Neural cell (in vitro differentiated cells): ENCODE measurements at regions not wholly inside any gene's neighbourhood (a gene's known extent, or its start where the extent isn't known, plus 50 kb on each side); places are given as distances from the start of the nearest gene placed in this dataset.

Experiments used
- H2AFZ ChIP-seq: fragments of 200-600, 300-800 bp; sonication (generic), shearing (Covaris generic); 2 replicates; pipeline ENCODE4 v1.6.0; 2014; ENCODE audit warnings: low read depth, mild to moderate bottlenecking, antibody characterized with exemption, low read length, moderate library complexity
- H3F3A ChIP-seq: fragments of 200-600 bp; shearing (Covaris generic); 2 replicates; pipeline ENCODE4 v1.6.1; 2016; ENCODE audit warnings: mild to moderate bottlenecking, moderate library complexity, mixed read lengths, antibody characterized with exemption, low read length; ENCODE audit not compliant: insufficient read depth, poor library complexity, severe bottlenecking
- H3K27ac ChIP-seq: fragments of 200-600, 300-800 bp; sonication (generic), shearing (Covaris generic); 2 replicates; pipeline ENCODE4 v1.5.1; 2014; ENCODE audit warnings: mild to moderate bottlenecking, low read length, moderate library complexity
- H3K27me3 ChIP-seq: fragments of 300-800, 200-600 bp; sonication (generic), shearing (Covaris generic); 2 replicates; pipeline ENCODE4 v1.6.0; 2014; ENCODE audit warnings: mild to moderate bottlenecking, low read depth, low read length, moderate library complexity; ENCODE audit not compliant: insufficient read depth
- H3K36me3 ChIP-seq: fragments of 300-800, 200-600 bp; sonication (generic), shearing (Covaris generic); 2 replicates; pipeline ENCODE4 v1.5.1; 2014; ENCODE audit warnings: mild to moderate bottlenecking, antibody characterized with exemption, low read length, moderate library complexity; ENCODE audit not compliant: insufficient read depth
- H3K4me2 ChIP-seq: fragments of 300-800, 200-600 bp; sonication (generic), shearing (Covaris generic); 2 replicates; pipeline ENCODE4 v1.6.0; 2014; ENCODE audit warnings: mild to moderate bottlenecking, low read length
- H3K4me3 ChIP-seq: fragments of 300-800, 200-600 bp; sonication (generic), shearing (Covaris generic); 2 replicates; pipeline ENCODE4 v1.5.1; 2014; ENCODE audit warnings: mild to moderate bottlenecking, low read length, moderate library complexity
- H3K79me2 ChIP-seq: fragments of 200-600 bp; shearing (Covaris generic); replicated peaks from 2 replicates; pipeline ENCODE4 v1.6.0; 2014; ENCODE audit warnings: mild to moderate bottlenecking, low read length, moderate library complexity; ENCODE audit not compliant: insufficient read depth
- H3K9ac ChIP-seq: fragments of 300-800, 200-600 bp; sonication (generic), shearing (Covaris generic); 2 replicates; pipeline ENCODE4 v1.6.1; 2016; ENCODE audit warnings: mild to moderate bottlenecking, low read length, mixed read lengths
- H3K9me2 ChIP-seq: fragments of 200-600 bp; shearing (Covaris generic); 2 replicates; pipeline ENCODE4 v1.6.1; 2016; ENCODE audit warnings: mild to moderate bottlenecking, low read length, mixed read lengths; ENCODE audit not compliant: insufficient read depth
- H3K9me3 ChIP-seq: fragments of 200-600, 300-800 bp; sonication (generic), shearing (Covaris generic); 2 replicates; pipeline ENCODE4 v1.6.1; 2016; ENCODE audit warnings: mild to moderate bottlenecking, mixed run types, low read length, moderate library complexity, mixed read lengths
- H4K20me1 ChIP-seq: fragments of 200-600 bp; shearing (Covaris generic); 2 replicates; pipeline ENCODE4 v1.6.1; 2016; ENCODE audit warnings: mild to moderate bottlenecking, mixed run types; ENCODE audit not compliant: insufficient read depth
- EP300 ChIP-seq: fragments of 450-650 bp; conservative IDR thresholded peaks from 2 replicates; pipeline ENCODE4 v1.6.1; 2014; ENCODE audit warnings: antibody characterized with exemption, mild to moderate bottlenecking, moderate library complexity; ENCODE audit not compliant: poor library complexity, severe bottlenecking
- EZH2 ChIP-seq: fragments of 200-600, 300-800 bp; shearing (Covaris generic), sonication (generic); IDR thresholded peaks from 2 replicates; pipeline ENCODE4 v1.6.1; 2014; ENCODE audit warnings: antibody characterized with exemption, low read length, borderline replicate concordance, mild to moderate bottlenecking; ENCODE audit not compliant: insufficient read depth, poor library complexity, severe bottlenecking
- MXI1 ChIP-seq: fragments of 450-650 bp; conservative IDR thresholded peaks from 2 replicates; pipeline ENCODE4 v1.6.1; 2014; ENCODE audit warnings: antibody characterized with exemption, mild to moderate bottlenecking; ENCODE audit not compliant: poor library complexity, severe bottlenecking
- POLR2AphosphoS5 ChIP-seq: IDR thresholded peaks from 2 replicates; pipeline ENCODE4 v1.6.1; 2012
- RAD21 ChIP-seq: fragments of 450-650 bp; conservative IDR thresholded peaks from 2 replicates; pipeline ENCODE4 v1.6.1; 2014; ENCODE audit warnings: antibody characterized with exemption, mild to moderate bottlenecking, moderate library complexity
- SMC3 ChIP-seq: fragments of 450-650 bp; conservative IDR thresholded peaks from 2 replicates; pipeline ENCODE4 v1.6.1; 2014; ENCODE audit warnings: antibody characterized with exemption, mild to moderate bottlenecking, moderate library complexity; ENCODE audit not compliant: poor library complexity
- TAF1 ChIP-seq: IDR thresholded peaks from 2 replicates; pipeline ENCODE4 v1.6.1; 2012; ENCODE audit warnings: low read depth
- TF ChIP-seq, protein P1 (sequence below): IDR thresholded peaks from 2 replicates; pipeline ENCODE4 v1.6.1; 2012; ENCODE audit warnings: borderline replicate concordance
- TF ChIP-seq, protein P2 (sequence below): fragments of 450-650 bp; IDR thresholded peaks from 2 replicates; pipeline ENCODE4 v1.5.1; 2014; ENCODE audit warnings: antibody characterized with exemption, mild to moderate bottlenecking, moderate library complexity; ENCODE audit not compliant: poor library complexity, severe bottlenecking

DNA sequence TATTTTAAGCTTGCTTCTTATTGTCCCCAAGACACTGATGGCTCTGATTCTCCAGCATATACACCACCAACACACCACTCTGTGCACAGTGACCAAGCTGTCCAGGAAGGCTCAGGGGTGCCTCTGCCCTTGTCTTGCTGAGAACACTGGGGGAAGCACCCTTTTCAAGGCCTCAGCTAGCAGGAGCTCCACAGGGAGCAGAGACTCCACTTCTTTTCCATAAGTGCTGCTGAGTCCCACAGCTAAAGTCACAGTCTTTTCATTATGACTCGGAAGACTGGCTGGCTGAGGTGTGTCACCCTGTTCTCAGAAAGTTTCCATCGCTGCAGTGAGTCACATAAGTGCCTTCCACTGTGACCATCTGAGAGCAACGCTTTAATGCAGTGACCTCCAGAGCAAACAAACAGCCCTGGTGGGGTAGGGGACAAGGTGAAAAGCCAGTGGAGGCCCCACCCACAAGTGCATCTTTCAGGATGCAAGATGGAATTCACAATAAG is 226.9 kb upstream of the CHRNA7 start:
- Histone ChIP-seq H3K27me3 (no peaks in the 10 kb centered on the region), H4K20me1 (no peaks in the 10 kb centered on the region), H3K9me2 (no peaks in the 10 kb centered on the region), H3K79me2 (no peaks in the 10 kb centered on the region), H3K36me3 (no peaks in the 10 kb centered on the region), H3K9ac (no peak overlapping the region), H2AFZ (no peak overlapping the region), H3F3A (no peaks in the 10 kb centered on the region), H3K4me2 (no peak overlapping the region), H3K9me3 (no peaks in the 10 kb centered on the region), H3K27ac (no peak overlapping the region), H3K4me3 (no peak overlapping the region)
- TF ChIP-seq MXI1 (no peak), EZH2 (no peak), RAD21 (no peak), EP300 (no peak), SMC3 (no peak), TAF1 (no peak), POLR2AphosphoS5 (no peak)
- TF ChIP-seq, protein P1, sequence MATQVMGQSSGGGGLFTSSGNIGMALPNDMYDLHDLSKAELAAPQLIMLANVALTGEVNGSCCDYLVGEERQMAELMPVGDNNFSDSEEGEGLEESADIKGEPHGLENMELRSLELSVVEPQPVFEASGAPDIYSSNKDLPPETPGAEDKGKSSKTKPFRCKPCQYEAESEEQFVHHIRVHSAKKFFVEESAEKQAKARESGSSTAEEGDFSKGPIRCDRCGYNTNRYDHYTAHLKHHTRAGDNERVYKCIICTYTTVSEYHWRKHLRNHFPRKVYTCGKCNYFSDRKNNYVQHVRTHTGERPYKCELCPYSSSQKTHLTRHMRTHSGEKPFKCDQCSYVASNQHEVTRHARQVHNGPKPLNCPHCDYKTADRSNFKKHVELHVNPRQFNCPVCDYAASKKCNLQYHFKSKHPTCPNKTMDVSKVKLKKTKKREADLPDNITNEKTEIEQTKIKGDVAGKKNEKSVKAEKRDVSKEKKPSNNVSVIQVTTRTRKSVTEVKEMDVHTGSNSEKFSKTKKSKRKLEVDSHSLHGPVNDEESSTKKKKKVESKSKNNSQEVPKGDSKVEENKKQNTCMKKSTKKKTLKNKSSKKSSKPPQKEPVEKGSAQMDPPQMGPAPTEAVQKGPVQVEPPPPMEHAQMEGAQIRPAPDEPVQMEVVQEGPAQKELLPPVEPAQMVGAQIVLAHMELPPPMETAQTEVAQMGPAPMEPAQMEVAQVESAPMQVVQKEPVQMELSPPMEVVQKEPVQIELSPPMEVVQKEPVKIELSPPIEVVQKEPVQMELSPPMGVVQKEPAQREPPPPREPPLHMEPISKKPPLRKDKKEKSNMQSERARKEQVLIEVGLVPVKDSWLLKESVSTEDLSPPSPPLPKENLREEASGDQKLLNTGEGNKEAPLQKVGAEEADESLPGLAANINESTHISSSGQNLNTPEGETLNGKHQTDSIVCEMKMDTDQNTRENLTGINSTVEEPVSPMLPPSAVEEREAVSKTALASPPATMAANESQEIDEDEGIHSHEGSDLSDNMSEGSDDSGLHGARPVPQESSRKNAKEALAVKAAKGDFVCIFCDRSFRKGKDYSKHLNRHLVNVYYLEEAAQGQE, result no peak
- TF ChIP-seq, protein P2, sequence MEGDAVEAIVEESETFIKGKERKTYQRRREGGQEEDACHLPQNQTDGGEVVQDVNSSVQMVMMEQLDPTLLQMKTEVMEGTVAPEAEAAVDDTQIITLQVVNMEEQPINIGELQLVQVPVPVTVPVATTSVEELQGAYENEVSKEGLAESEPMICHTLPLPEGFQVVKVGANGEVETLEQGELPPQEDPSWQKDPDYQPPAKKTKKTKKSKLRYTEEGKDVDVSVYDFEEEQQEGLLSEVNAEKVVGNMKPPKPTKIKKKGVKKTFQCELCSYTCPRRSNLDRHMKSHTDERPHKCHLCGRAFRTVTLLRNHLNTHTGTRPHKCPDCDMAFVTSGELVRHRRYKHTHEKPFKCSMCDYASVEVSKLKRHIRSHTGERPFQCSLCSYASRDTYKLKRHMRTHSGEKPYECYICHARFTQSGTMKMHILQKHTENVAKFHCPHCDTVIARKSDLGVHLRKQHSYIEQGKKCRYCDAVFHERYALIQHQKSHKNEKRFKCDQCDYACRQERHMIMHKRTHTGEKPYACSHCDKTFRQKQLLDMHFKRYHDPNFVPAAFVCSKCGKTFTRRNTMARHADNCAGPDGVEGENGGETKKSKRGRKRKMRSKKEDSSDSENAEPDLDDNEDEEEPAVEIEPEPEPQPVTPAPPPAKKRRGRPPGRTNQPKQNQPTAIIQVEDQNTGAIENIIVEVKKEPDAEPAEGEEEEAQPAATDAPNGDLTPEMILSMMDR, result no peak

DNA sequence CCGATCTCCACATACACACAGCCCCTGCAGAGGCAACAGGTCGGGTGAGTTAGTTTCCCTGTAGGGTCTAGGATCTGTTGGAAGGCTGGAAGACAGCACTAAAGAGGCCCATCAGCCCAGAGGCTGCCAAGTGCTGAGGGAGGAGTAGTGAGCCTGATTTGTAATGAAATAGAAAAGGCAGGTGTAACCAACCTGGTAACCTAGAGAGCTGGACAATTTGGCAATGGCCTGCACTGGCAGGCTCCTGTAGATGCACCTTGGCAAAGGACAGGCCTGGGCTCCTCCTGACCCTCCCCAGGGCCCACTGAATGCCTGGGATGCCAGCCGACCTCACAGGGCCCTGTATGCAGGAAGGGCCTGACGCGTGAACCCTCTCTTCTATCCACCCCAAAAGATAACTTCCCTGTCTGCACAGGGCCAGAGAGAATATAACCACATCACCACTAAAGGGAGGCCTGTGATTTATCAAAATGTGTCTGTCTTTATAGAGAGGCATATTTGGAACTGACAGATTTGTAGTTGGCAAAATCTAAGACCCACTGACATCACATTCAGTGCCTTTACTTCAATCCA is 225.1 kb upstream of the CHRNA7 start:
- Histone ChIP-seq H3K9me2 (no peaks in the 10 kb centered on the region), H3F3A (no peaks in the 10 kb centered on the region), H3K9ac (no peak overlapping the region), H3K27ac (no peak overlapping the region), H3K36me3 (no peaks in the 10 kb centered on the region), H3K79me2 (no peaks in the 10 kb centered on the region), H3K4me2 (no peak overlapping the region), H3K4me3 (no peak overlapping the region), H2AFZ (no peak overlapping the region), H4K20me1 (no peaks in the 10 kb centered on the region), H3K27me3 (no peaks in the 10 kb centered on the region), H3K9me3 (no peaks in the 10 kb centered on the region)
- TF ChIP-seq POLR2AphosphoS5, result no peak
- no peak for TF ChIP-seq RAD21
- TF ChIP-seq, protein P1, result no peak
- no peak for TF ChIP-seq EP300
- no peak for TF ChIP-seq EZH2
- no peak for TF ChIP-seq MXI1
- TF ChIP-seq, protein P2, result no peak
- no peak for TF ChIP-seq TAF1
- TF ChIP-seq SMC3, result no peak
